PC-9 (cell line): ENCODE measurements at regions not wholly inside any gene's neighbourhood (a gene's known extent, or its start where the extent isn't known, plus 50 kb on each side); places are given as distances from the start of the nearest gene placed in this dataset.

Source experiments
- BruUV-seq: library from RNA; stranded (reverse); fragments of 400-500 nt; replicated peaks from 2 replicates; lab custom pipeline; 2021; lab: Mats Ljungman, UMichigan
- CTCF ChIA-PET: fragments of 300-600 bp; sonication (Branson Sonifier 250); formaldehyde crosslinking; loops from one replicate; lab custom pipeline; 2022; ENCODE audit warnings: antibody characterized with exemption; lab: Charles Lee
- POLR2A ChIA-PET: fragments of 300-600 bp; sonication (Branson Sonifier 250); formaldehyde crosslinking; loops from one replicate; lab custom pipeline; 2022; ENCODE audit warnings: antibody characterized with exemption; ENCODE audit not compliant: unreplicated experiment; lab: Charles Lee
- DNase-seq, 2 experiments: peaks; one replicate each; pipeline versions ENCODE4 v3.0.0 to v3.0.0-alpha.2; 2015 to 2022; ENCODE audit warnings: mixed read lengths in 1 of 2
- H2AFZ ChIP-seq: fragments of 200-600 bp; sonication (generic); 2 replicates; pipeline ENCODE4 v1.8.1; 2017; ENCODE audit warnings: antibody characterized with exemption
- H3F3A ChIP-seq: fragments of 200-600 bp; sonication (generic); 2 replicates; pipeline ENCODE4 v1.8.1; 2017; ENCODE audit warnings: antibody characterized with exemption, mild to moderate bottlenecking, low read depth; ENCODE audit not compliant: insufficient read depth
- H3K27ac ChIP-seq: fragments of 200-600 bp; sonication (generic); 2 replicates; pipeline ENCODE4 v1.6.1; 2016; ENCODE audit warnings: mixed run types
- H3K27me3 ChIP-seq: fragments of 200-600 bp; sonication (generic); 2 replicates; pipeline ENCODE4 v1.6.1; 2016; ENCODE audit warnings: low read depth, mixed run types; ENCODE audit not compliant: insufficient read depth
- H3K36me3 ChIP-seq: fragments of 200-600 bp; sonication (generic); 2 replicates; pipeline ENCODE4 v1.6.1; 2016; ENCODE audit warnings: low read depth, mixed run types
- H3K4me1 ChIP-seq: fragments of 200-600 bp; sonication (generic); replicated peaks from 2 replicates; pipeline ENCODE4 v1.6.1; 2016; ENCODE audit warnings: mixed run types; ENCODE audit not compliant: insufficient read depth
- H3K4me2 ChIP-seq: fragments of 200-600 bp; sonication (generic); 2 replicates; pipeline ENCODE4 v1.6.1; 2017; ENCODE audit warnings: mixed run types
- H3K4me3 ChIP-seq: fragments of 200-600 bp; sonication (generic); 2 replicates; pipeline ENCODE4 v1.6.1; 2016; ENCODE audit warnings: mixed run types
- H3K79me2 ChIP-seq: fragments of 200-600 bp; sonication (generic); 2 replicates; pipeline ENCODE4 v1.6.1; 2017; ENCODE audit warnings: low read depth, mixed run types
- H3K9me2 ChIP-seq: fragments of 200-600 bp; sonication (generic); 2 replicates; pipeline ENCODE4 v1.8.1; 2017; ENCODE audit warnings: mild to moderate bottlenecking; ENCODE audit not compliant: insufficient read depth
- H3K9me3 ChIP-seq: fragments of 200-600 bp; sonication (generic); 2 replicates; pipeline ENCODE4 v1.8.1; 2016; ENCODE audit warnings: low read depth; ENCODE audit not compliant: insufficient read depth
- H4K20me1 ChIP-seq: fragments of 200-600 bp; sonication (generic); 2 replicates; pipeline ENCODE4 v1.8.1; 2017; ENCODE audit not compliant: insufficient read depth
- EZH2 ChIP-seq: fragments of 200-600 bp; sonication (generic); IDR thresholded peaks from 2 replicates; pipeline ENCODE4 v1.8.0; 2017; ENCODE audit warnings: antibody characterized with exemption, low read depth
- intact Hi-C: fragments of 100-400 bp; cut with micrococcal nuclease; formaldehyde crosslinking; loops from one replicate; pipeline ENCODE4 v1.10.0; 2022; ENCODE audit not compliant: unreplicated experiment
- TF ChIP-seq, protein P1 (sequence below): fragments of 200-600 bp; sonication (generic); conservative IDR thresholded peaks from 2 replicates; pipeline ENCODE4 v1.6.1; 2017; ENCODE audit warnings: mixed run types, antibody characterized with exemption, mild to moderate bottlenecking, moderate library complexity

DNA sequence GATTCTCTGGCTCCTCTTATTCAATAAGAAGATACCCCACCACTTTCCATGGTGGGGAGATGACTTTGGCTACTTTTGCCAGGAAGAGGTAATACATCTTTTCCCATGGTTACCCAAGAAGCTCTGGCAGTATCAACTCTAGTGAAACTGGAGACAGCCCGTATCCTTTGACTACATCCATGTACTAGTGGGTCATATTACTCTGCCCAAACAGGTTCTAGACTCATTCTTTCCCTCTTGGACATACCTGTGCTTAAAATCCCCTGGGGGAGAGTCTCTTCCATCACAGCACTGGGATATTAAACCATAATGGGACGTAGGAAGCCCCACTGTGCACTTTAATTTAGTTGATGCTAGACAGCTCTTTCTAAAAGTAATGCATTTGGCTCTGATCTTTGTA lies 144.7 kb upstream of the KLF12 start:
- Histone ChIP-seq H3K79me2 (no peaks in the 10 kb centered on the region), H3K4me3 (no peak overlapping the region), H3K27ac (no peak overlapping the region), H3K4me1 (no peaks in the 10 kb centered on the region), H4K20me1 (no peaks in the 10 kb centered on the region), H3K27me3 (no peaks in the 10 kb centered on the region), H3K36me3 (no peaks in the 10 kb centered on the region), H3K9me3 (no peaks in the 10 kb centered on the region), H3K9me2 (no peaks in the 10 kb centered on the region), H2AFZ (no peak overlapping the region), H3F3A (no peaks in the 10 kb centered on the region), H3K4me2 (no peak overlapping the region)
- no peak for TF ChIP-seq EZH2
- TF ChIP-seq, protein P1, sequence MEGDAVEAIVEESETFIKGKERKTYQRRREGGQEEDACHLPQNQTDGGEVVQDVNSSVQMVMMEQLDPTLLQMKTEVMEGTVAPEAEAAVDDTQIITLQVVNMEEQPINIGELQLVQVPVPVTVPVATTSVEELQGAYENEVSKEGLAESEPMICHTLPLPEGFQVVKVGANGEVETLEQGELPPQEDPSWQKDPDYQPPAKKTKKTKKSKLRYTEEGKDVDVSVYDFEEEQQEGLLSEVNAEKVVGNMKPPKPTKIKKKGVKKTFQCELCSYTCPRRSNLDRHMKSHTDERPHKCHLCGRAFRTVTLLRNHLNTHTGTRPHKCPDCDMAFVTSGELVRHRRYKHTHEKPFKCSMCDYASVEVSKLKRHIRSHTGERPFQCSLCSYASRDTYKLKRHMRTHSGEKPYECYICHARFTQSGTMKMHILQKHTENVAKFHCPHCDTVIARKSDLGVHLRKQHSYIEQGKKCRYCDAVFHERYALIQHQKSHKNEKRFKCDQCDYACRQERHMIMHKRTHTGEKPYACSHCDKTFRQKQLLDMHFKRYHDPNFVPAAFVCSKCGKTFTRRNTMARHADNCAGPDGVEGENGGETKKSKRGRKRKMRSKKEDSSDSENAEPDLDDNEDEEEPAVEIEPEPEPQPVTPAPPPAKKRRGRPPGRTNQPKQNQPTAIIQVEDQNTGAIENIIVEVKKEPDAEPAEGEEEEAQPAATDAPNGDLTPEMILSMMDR, result no peak
- no TSS peak for BruUV-seq
- ChIA-PET POLR2A (no interaction called here), CTCF (no interaction called here)
- intact Hi-C loops, result no loop called here
- DNase-seq, result no peak

DNA sequence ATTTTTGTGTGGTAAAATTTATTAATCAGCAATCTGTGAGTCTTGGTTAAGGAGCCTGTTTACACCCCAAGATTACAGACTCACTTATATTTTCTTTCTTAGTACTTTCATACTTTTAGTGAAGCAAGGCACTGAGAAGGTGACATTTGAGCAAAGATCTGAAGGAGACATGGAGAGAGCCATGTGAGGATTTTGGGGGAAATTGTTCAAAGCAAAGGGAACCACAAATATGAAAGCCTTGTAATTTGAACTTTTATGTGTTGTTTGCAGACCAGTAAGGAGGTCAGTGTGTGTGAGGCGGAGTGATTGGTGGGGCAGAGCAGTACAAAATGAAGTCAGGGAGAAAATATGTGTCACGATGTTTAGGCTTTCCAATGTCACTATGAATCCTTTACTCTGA lies 140.7 kb upstream of the KLF12 start:
- Histone ChIP-seq H3K9me2 (no peaks in the 10 kb centered on the region), H2AFZ (no peak overlapping the region), H4K20me1 (no peaks in the 10 kb centered on the region), H3K4me3 (no peak overlapping the region), H3K4me1 (no peaks in the 10 kb centered on the region), H3K27me3 (no peaks in the 10 kb centered on the region), H3K36me3 (no peaks in the 10 kb centered on the region), H3F3A (no peaks in the 10 kb centered on the region), H3K79me2 (no peaks in the 10 kb centered on the region), H3K9me3 (no peaks in the 10 kb centered on the region), H3K27ac (no peak overlapping the region), H3K4me2 (no peak overlapping the region)
- intact Hi-C loops, result no loop called here
- DNase-seq, result no peak
- CTCF ChIA-PET, result no interaction called here
- POLR2A ChIA-PET, result no interaction called here
- no TSS peak for BruUV-seq
- no peak for TF ChIP-seq EZH2
- TF ChIP-seq, protein P1, result no peak

DNA sequence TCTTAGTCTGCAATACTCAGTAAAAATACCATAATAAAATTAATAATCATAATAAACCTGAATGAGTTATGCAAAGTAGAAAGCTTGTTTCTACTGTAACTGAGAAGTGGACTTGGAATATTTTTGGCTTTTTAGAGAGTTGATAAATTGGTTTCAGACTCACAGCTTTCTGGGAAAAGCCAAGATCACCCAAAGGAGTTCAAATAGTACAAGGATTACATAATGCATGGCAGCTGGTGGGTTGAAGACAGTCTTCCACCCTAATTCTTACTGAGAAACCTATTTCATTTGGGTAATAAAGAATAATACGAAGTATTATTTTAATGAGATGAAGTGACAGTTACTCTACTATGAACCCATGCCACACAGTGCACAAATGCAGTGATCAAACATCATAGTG lies 139.4 kb upstream of the KLF12 start:
- no peak for DNase-seq
- H3F3A ChIP-seq, result no peaks in the 10 kb centered on the region
- no peak overlapping the region for H3K4me3 ChIP-seq
- no peaks in the 10 kb centered on the region for H3K79me2 ChIP-seq
- intact Hi-C loops, result no loop called here
- POLR2A ChIA-PET, result no interaction called here
- no peak overlapping the region for H3K4me2 ChIP-seq
- H2AFZ ChIP-seq, result no peak overlapping the region
- H3K9me3 ChIP-seq, result no peaks in the 10 kb centered on the region
- H3K27me3 ChIP-seq, result no peaks in the 10 kb centered on the region
- no peaks in the 10 kb centered on the region for H4K20me1 ChIP-seq
- no peaks in the 10 kb centered on the region for H3K36me3 ChIP-seq
- no TSS peak for BruUV-seq
- CTCF ChIA-PET, result no interaction called here
- no peaks in the 10 kb centered on the region for H3K4me1 ChIP-seq
- H3K9me2 ChIP-seq, result no peaks in the 10 kb centered on the region
- no peak overlapping the region for H3K27ac ChIP-seq
- TF ChIP-seq EZH2, result no peak
- TF ChIP-seq, protein P1, result no peak
